ENCODE measurements at regions not wholly inside any gene's neighbourhood (a gene's known extent, or its start where the extent isn't known, plus 50 kb on each side); places are given as distances from the start of the nearest gene placed in this dataset.

- H3K27me3 Mint-ChIP-seq (ENCODE audit: insufficient read depth), result no peaks in the 10 kb centered on the region
- H3K4me3 Mint-ChIP-seq, result no peak overlapping the region
- peaks cover 23% of the 10 kb centered on the region for H3K4me1 Mint-ChIP-seq
- H3K27ac ChIP-seq (ENCODE audit: low read depth, low read length), result no peak overlapping the region
- H3K4me1 ChIP-seq (ENCODE audit: control insufficient read depth, insufficient read depth, low read length), result no peaks in the 10 kb centered on the region
- WGBS, 2 experiments (ENCODE audit: insufficient coverage in 1 of 2, insufficient read length in 1 of 2), result 84 to 87% methylated on average over 2 of the region's 2 CpGs
- no peaks in the 10 kb centered on the region for H3K36me3 Mint-ChIP-seq (ENCODE audit: low read depth)
- no peaks in the 10 kb centered on the region for H3K9me3 Mint-ChIP-seq
- H3K9me3 ChIP-seq (ENCODE audit: control insufficient read depth, low read length), result no peaks in the 10 kb centered on the region
- TF ChIP-seq, protein P1, sequence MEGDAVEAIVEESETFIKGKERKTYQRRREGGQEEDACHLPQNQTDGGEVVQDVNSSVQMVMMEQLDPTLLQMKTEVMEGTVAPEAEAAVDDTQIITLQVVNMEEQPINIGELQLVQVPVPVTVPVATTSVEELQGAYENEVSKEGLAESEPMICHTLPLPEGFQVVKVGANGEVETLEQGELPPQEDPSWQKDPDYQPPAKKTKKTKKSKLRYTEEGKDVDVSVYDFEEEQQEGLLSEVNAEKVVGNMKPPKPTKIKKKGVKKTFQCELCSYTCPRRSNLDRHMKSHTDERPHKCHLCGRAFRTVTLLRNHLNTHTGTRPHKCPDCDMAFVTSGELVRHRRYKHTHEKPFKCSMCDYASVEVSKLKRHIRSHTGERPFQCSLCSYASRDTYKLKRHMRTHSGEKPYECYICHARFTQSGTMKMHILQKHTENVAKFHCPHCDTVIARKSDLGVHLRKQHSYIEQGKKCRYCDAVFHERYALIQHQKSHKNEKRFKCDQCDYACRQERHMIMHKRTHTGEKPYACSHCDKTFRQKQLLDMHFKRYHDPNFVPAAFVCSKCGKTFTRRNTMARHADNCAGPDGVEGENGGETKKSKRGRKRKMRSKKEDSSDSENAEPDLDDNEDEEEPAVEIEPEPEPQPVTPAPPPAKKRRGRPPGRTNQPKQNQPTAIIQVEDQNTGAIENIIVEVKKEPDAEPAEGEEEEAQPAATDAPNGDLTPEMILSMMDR (conservative IDR thresholded peaks at IDR 0.05), result no peak
- H3K27me3 ChIP-seq (ENCODE audit: control insufficient read depth, insufficient read depth, low read length, poor library complexity, severe bottlenecking), result no peaks in the 10 kb centered on the region
- H3K9ac ChIP-seq (ENCODE audit: extremely low read depth, low read length, poor library complexity, severe bottlenecking), result no peak overlapping the region
- no peak overlapping the region for H3K4me3 ChIP-seq (ENCODE audit: low read length)
- no peaks in the 10 kb centered on the region for H3K36me3 ChIP-seq (ENCODE audit: control insufficient read depth, insufficient read depth, low read length)
- peak overlapping the region; percentile 62 for H3K27ac Mint-ChIP-seq
- DNase-seq, result no peak
Measured at GRCh38 chr9:71361357-71361756, 239.9 kb upstream of the TRPM3 start.

DNA sequence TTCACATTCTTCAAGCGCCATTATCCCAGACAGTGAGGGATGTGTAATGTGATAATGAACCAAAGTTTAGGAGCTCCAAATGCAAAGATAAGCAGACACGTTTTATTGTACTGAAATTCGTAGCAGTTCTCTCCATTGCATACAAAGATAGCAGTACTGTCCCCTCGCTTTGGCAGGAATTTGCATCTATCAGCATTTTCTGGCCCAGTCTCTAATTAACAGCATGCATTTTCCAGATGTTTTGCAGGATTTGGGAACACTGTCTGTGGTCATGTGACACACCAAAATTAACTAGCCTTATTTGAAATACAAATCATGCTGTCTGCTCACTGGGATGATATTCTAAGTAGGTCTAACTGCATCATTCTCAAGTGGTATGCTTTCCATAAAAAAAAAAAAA lies 235.9 kb upstream of the TRPM3 start:
- H3K4me1 Mint-ChIP-seq, result peaks cover 6% of the 10 kb centered on the region
- H3K9ac ChIP-seq (ENCODE audit: extremely low read depth, low read length, poor library complexity, severe bottlenecking), result no peak overlapping the region
- TF ChIP-seq, protein P1 (conservative IDR thresholded peaks at IDR 0.05), result no peak
- H3K27me3 Mint-ChIP-seq (ENCODE audit: insufficient read depth), result no peaks in the 10 kb centered on the region
- 75 to 83% methylated on average over 4 of the region's 4 CpGs for WGBS, 2 experiments (ENCODE audit: insufficient coverage in 1 of 2, insufficient read length in 1 of 2)
- no peak overlapping the region for H3K27ac ChIP-seq (ENCODE audit: low read depth, low read length)
- H3K9me3 Mint-ChIP-seq, result no peaks in the 10 kb centered on the region
- no peak for DNase-seq
- no peaks in the 10 kb centered on the region for H3K36me3 Mint-ChIP-seq (ENCODE audit: low read depth)
- H3K27me3 ChIP-seq (ENCODE audit: control insufficient read depth, insufficient read depth, low read length, poor library complexity, severe bottlenecking), result no peaks in the 10 kb centered on the region
- no peaks in the 10 kb centered on the region for H3K9me3 ChIP-seq (ENCODE audit: control insufficient read depth, low read length)
- H3K27ac Mint-ChIP-seq, result no peak overlapping the region
- H3K4me3 Mint-ChIP-seq, result no peak overlapping the region
- H3K36me3 ChIP-seq (ENCODE audit: control insufficient read depth, insufficient read depth, low read length), result no peaks in the 10 kb centered on the region
- H3K4me1 ChIP-seq (ENCODE audit: control insufficient read depth, insufficient read depth, low read length), result no peaks in the 10 kb centered on the region
- H3K4me3 ChIP-seq (ENCODE audit: low read length), result no peak overlapping the region

- DNase-seq, result peak; percentile 61
- Histone ChIP-seq H3K9ac (ENCODE audit: extremely low read depth, low read length, poor library complexity, severe bottlenecking) (no peak overlapping the region), H3K27me3 (ENCODE audit: control insufficient read depth, insufficient read depth, low read length, poor library complexity, severe bottlenecking) (no peaks in the 10 kb centered on the region), H3K9me3 (ENCODE audit: control insufficient read depth, low read length) (no peaks in the 10 kb centered on the region), H3K27ac (ENCODE audit: low read depth, low read length) (no peak overlapping the region), H3K4me3 (ENCODE audit: low read length) (no peak overlapping the region), H3K36me3 (ENCODE audit: control insufficient read depth, insufficient read depth, low read length) (no peaks in the 10 kb centered on the region), H3K4me1 (ENCODE audit: control insufficient read depth, insufficient read depth, low read length) (no peaks in the 10 kb centered on the region)
- no peaks in the 10 kb centered on the region for H3K27me3 Mint-ChIP-seq (ENCODE audit: insufficient read depth)
- H3K4me3 Mint-ChIP-seq, result no peak overlapping the region
- peaks cover 1% of the 10 kb centered on the region for H3K9me3 Mint-ChIP-seq
- WGBS, 2 experiments (ENCODE audit: insufficient coverage in 1 of 2, insufficient read length in 1 of 2), result 64 to 79% methylated on average over 3 to 4 of the region's 4 CpGs
- H3K36me3 Mint-ChIP-seq (ENCODE audit: low read depth), result no peaks in the 10 kb centered on the region
- H3K4me1 Mint-ChIP-seq, result no peaks in the 10 kb centered on the region
- TF ChIP-seq, protein P1 (conservative IDR thresholded peaks at IDR 0.05), result peak; percentile 77
- no peak overlapping the region for H3K27ac Mint-ChIP-seq
Measured at GRCh38 chr9:71355884-71356283, 234.5 kb upstream of the TRPM3 start.

Measured in endodermal cell (in vitro differentiated cells).